ENCODE measurements at regions not wholly inside any gene's neighbourhood (a gene's known extent, or its start where the extent isn't known, plus 50 kb on each side); places are given as distances from the start of the nearest gene placed in this dataset.

- no peak overlapping the region for H3K4me3 ChIP-seq (ENCODE audit: insufficient read depth, low read depth, low read length)
- no peaks in the 10 kb centered on the region for H3K27me3 ChIP-seq (ENCODE audit: control insufficient read depth, insufficient read depth, low read length)
- dilution Hi-C loops (cut with HindIII; ENCODE audit: low sequenced_read_pairs, unreplicated experiment) (no loop called here), in situ Hi-C loops (cut with MboI; ENCODE audit: low sequenced_read_pairs) (no loop called here), intact Hi-C loops (cut with micrococcal nuclease) (no loop called here)
- no peaks in the 10 kb centered on the region for H3K4me1 ChIP-seq (ENCODE audit: control insufficient read depth, insufficient read depth, low read length)
- no peak overlapping the region for H2BK20ac ChIP-seq (ENCODE audit: low read depth, low read length)
- no TSS peak for BruUV-seq (replicated peaks)
- no peak overlapping the region for H2AK5ac ChIP-seq (ENCODE audit: low read depth, low read length)
- no CpG with 5 or more reads among the region's 1 CpG for WGBS, 2 experiments (ENCODE audit: extremely low coverage in 2 of 2, insufficient read length in 1 of 2)
- ATAC-seq (ENCODE audit: low read depth) (no peak), DNase-seq (no peak)
- H3K18ac ChIP-seq (ENCODE audit: low read depth, low read length), result no peak overlapping the region
- TF ChIP-seq MAFK (IDR thresholded peaks at IDR 0.05; ENCODE audit: low read depth, low read length), result no peak
- TF ChIP-seq RCOR1 (IDR thresholded peaks at IDR 0.05; ENCODE audit: insufficient replicate concordance, low read length), result no peak
- no peak for TF ChIP-seq CTCF (conservative IDR thresholded peaks at IDR 0.05; ENCODE audit: low read depth, low read length)
- no peak for TF ChIP-seq SMC3 (IDR thresholded peaks at IDR 0.05; ENCODE audit: low read depth, low read length)
- TF ChIP-seq POLR2A (IDR thresholded peaks at IDR 0.05; ENCODE audit: low read depth, low read length), result no peak
- TF ChIP-seq MXI1 (IDR thresholded peaks at IDR 0.05; ENCODE audit: borderline replicate concordance, low read depth, low read length), result no peak
- TF ChIP-seq BHLHE40 (IDR thresholded peaks at IDR 0.05; ENCODE audit: low read depth, low read length), result no peak
- TF ChIP-seq CEBPB (IDR thresholded peaks at IDR 0.05; ENCODE audit: low read depth, low read length), result no peak
- TF ChIP-seq RAD21 (IDR thresholded peaks at IDR 0.05; ENCODE audit: low read length), result no peak
- no peak for TF ChIP-seq MAZ (IDR thresholded peaks at IDR 0.05; ENCODE audit: borderline replicate concordance, low read depth, low read length)
- no peak for TF ChIP-seq ELK1 (IDR thresholded peaks at IDR 0.05; ENCODE audit: borderline replicate concordance, low read depth, low read length)
- no peak for TF ChIP-seq NFE2L2 (IDR thresholded peaks at IDR 0.05; ENCODE audit: low read depth, low read length)
- TF ChIP-seq FOS (IDR thresholded peaks at IDR 0.05; ENCODE audit: low read depth, low read length), result no peak
- no peaks in the 10 kb centered on the region for H3K79me1 ChIP-seq (ENCODE audit: low read depth in 1 of 2, low read length in 2 of 2)
- no peaks in the 10 kb centered on the region for H4K20me1 ChIP-seq (ENCODE audit: insufficient read depth, low read length)
- H3K27ac ChIP-seq (ENCODE audit: insufficient read depth, low read length), result no peak overlapping the region
- no peak overlapping the region for H2BK15ac ChIP-seq (ENCODE audit: low read depth, low read length)
- H3K56ac ChIP-seq (ENCODE audit: extremely low read depth, insufficient read depth, low read length), result no peak overlapping the region
- no peak overlapping the region for H3K4me2 ChIP-seq (ENCODE audit: low read depth, low read length)
- no peaks in the 10 kb centered on the region for H3K9me1 ChIP-seq (ENCODE audit: insufficient read depth, low read length)
- POLR2A ChIA-PET (ENCODE audit: unreplicated experiment), result no interaction called here
- no peak overlapping the region for H2BK5ac ChIP-seq (ENCODE audit: low read depth, low read length, poor library complexity, severe bottlenecking)
- no peak overlapping the region for H4K8ac ChIP-seq (ENCODE audit: low read depth in 2 of 2, low read length in 2 of 2)
- no peak overlapping the region for H4K5ac ChIP-seq (ENCODE audit: low read depth, low read length)
- no peak overlapping the region for H3K23ac ChIP-seq (ENCODE audit: low read depth, low read length)
- no peak overlapping the region for H2AFZ ChIP-seq (replicated peaks; ENCODE audit: low read length, poor library complexity)
- no peak overlapping the region for H3K14ac ChIP-seq (replicated peaks; ENCODE audit: low read depth, low read length)
- no peak overlapping the region for H2BK120ac ChIP-seq (ENCODE audit: low read depth, low read length)
- no peak overlapping the region for H2AK9ac ChIP-seq (replicated peaks; ENCODE audit: low read depth, low read length, poor library complexity)
- no peaks in the 10 kb centered on the region for H3K36me3 ChIP-seq (ENCODE audit: control insufficient read depth, insufficient read depth, low read length)
- CTCF ChIA-PET, result no interaction called here
- H3K9me3 ChIP-seq (ENCODE audit: control insufficient read depth, insufficient read depth, low read length), result no peaks in the 10 kb centered on the region
- H4K91ac ChIP-seq (ENCODE audit: insufficient read depth, low read depth, low read length), result no peak overlapping the region
- H3K4ac ChIP-seq (ENCODE audit: low read depth, low read length), result no peak overlapping the region
- H3K9ac ChIP-seq (ENCODE audit: low read depth, low read length), result no peak overlapping the region
Observed at GRCh38 chr21:25494804-25495203, 112.5 kb downstream of the MRPL39 start.

Measured in IMR-90 (cell line).